KBM-7 (cell line): ENCODE measurements at regions not wholly inside any gene's neighbourhood (a gene's known extent, or its start where the extent isn't known, plus 50 kb on each side); places are given as distances from the start of the nearest gene placed in this dataset.
"Not testable (repeated sequence)": the region's sequence is repeated elsewhere in the genome, so short reads cannot be mapped to it uniquely, and the experiment has no call there.

ENCODE experiments used
- DNase-seq: peaks from one replicate; pipeline ENCODE4 v3.0.0-alpha.2; 2015
- in situ Hi-C: fragments of 300-500 bp; cut with MboI; formaldehyde crosslinking; loops from 2 replicates; pipeline ENCODE4 v1.14.3; 2020; ENCODE audit warnings: low sequenced_read_pairs, low pct_unique_long_range_greater_than_20kb, mixed read lengths

- DNase-seq, in situ Hi-C loops: not testable (repeated sequence)
Measured at GRCh38 chr15:75792236-75792635, 51.0 kb upstream of the UBE2Q2 start.

GRCh38 chr15:75791337-75791713 is 51.9 kb upstream of the UBE2Q2 start:
- no peak for DNase-seq
- in situ Hi-C loops = no loop called here

GRCh38 chr15:75790631-75791336 is 52.5 kb upstream of the UBE2Q2 start:
- no peak for DNase-seq
- in situ Hi-C loops = no loop called here

GRCh38 chr15:75786575-75786947 is 56.7 kb upstream of the UBE2Q2 start:
- in situ Hi-C loops = no loop called here
- DNase-seq = no peak

GRCh38 chr15:75785771-75786574 is 57.3 kb upstream of the UBE2Q2 start:
- DNase-seq = peak; percentile 26
- in situ Hi-C loops = no loop called here

GRCh38 chr15:75784511-75785480 is 58.5 kb upstream of the UBE2Q2 start:
- in situ Hi-C loops, DNase-seq: not testable (repeated sequence)

- in situ Hi-C loops, DNase-seq: not testable (repeated sequence)
Measured at GRCh38 chr15:75783566-75783965, 59.7 kb upstream of the UBE2Q2 start.

GRCh38 chr15:75782926-75783325 is 60.3 kb upstream of the UBE2Q2 start:
- DNase-seq = no peak

GRCh38 chr15:75780995-75781394 is 62.3 kb upstream of the UBE2Q2 start:
- DNase-seq, in situ Hi-C loops: not testable (repeated sequence)

More at GRCh38 chr15:75782926-75783325, 60.3 kb upstream of the UBE2Q2 start:
- in situ Hi-C loops = no loop called here

GRCh38 chr15:75779504-75779903 is 63.7 kb upstream of the UBE2Q2 start:
- no peak for DNase-seq
- in situ Hi-C loops = no loop called here

- in situ Hi-C loops = not testable (repeated sequence)
- peak; percentile 67 for DNase-seq
Measured at GRCh38 chr15:75776871-75777610, 64.4 kb upstream of the CSPG4 start.

GRCh38 chr15:75776065-75776423 is 63.4 kb upstream of the CSPG4 start:
- no peak for DNase-seq

GRCh38 chr15:75775296-75776064 is 62.8 kb upstream of the CSPG4 start:
- in situ Hi-C loops = no loop called here
- DNase-seq = no peak

More at GRCh38 chr15:75776065-75776423, 63.4 kb upstream of the CSPG4 start:
- in situ Hi-C loops = no loop called here

- in situ Hi-C loops = not testable (repeated sequence)
Measured at GRCh38 chr15:75773974-75774373, 61.3 kb upstream of the CSPG4 start.

GRCh38 chr15:75771054-75771453 is 58.4 kb upstream of the CSPG4 start:
- DNase-seq = peak; percentile 21
- in situ Hi-C loops = not testable (repeated sequence)

More at GRCh38 chr15:75773974-75774373, 61.3 kb upstream of the CSPG4 start:
- not testable (repeated sequence) for DNase-seq

GRCh38 chr15:75770131-75770530 is 57.5 kb upstream of the CSPG4 start:
- DNase-seq = no peak
- in situ Hi-C loops = no loop called here

GRCh38 chr15:75768526-75768925 is 55.9 kb upstream of the CSPG4 start:
- in situ Hi-C loops, DNase-seq: not testable (repeated sequence)
